Neural crest cell (in vitro differentiated cells): ENCODE measurements at regions not wholly inside any gene's neighbourhood (a gene's known extent, or its start where the extent isn't known, plus 50 kb on each side); places are given as distances from the start of the nearest gene placed in this dataset.
"Not testable (repeated sequence)": the region's sequence is repeated elsewhere in the genome, so short reads cannot be mapped to it uniquely, and the experiment has no call there.

ENCODE experiments used
- DNase-seq: peaks from one replicate; pipeline ENCODE4 v3.0.0; 2021; ENCODE audit warnings: low read depth, mixed read lengths, low spot score
- H3K27ac Mint-ChIP-seq: one replicate; pipeline ENCODE4 v1.8.0; 2021; ENCODE audit warnings: mild to moderate bottlenecking, mixed read lengths; ENCODE audit not compliant: unreplicated experiment
- H3K27me3 Mint-ChIP-seq: 2 replicates; pipeline ENCODE4 v1.8.0; 2021; ENCODE audit warnings: low read depth, mild to moderate bottlenecking, mixed read lengths
- H3K36me3 Mint-ChIP-seq: 2 replicates; pipeline ENCODE4 v1.8.0; 2021; ENCODE audit warnings: low read depth, mild to moderate bottlenecking, mixed read lengths
- H3K4me1 Mint-ChIP-seq: 2 replicates; pipeline ENCODE4 v1.8.0; 2021; ENCODE audit warnings: mixed read lengths
- H3K4me3 Mint-ChIP-seq: one replicate; pipeline ENCODE4 v1.8.0; 2021; ENCODE audit warnings: mild to moderate bottlenecking, mixed read lengths
- H3K9me3 Mint-ChIP-seq: 2 replicates; pipeline ENCODE4 v1.8.0; 2021; ENCODE audit warnings: mixed read lengths
- TF ChIP-seq, protein P1 (sequence below): fragments of 200-600 bp; sonication (generic); conservative IDR thresholded peaks from 2 replicates; pipeline ENCODE4 v1.5.0; 2021; ENCODE audit warnings: antibody characterized with exemption, mild to moderate bottlenecking

GRCh38 chr4:130995988-130996387 is 1900.0 kb downstream of the C4orf33 start:
- TF ChIP-seq, protein P1, sequence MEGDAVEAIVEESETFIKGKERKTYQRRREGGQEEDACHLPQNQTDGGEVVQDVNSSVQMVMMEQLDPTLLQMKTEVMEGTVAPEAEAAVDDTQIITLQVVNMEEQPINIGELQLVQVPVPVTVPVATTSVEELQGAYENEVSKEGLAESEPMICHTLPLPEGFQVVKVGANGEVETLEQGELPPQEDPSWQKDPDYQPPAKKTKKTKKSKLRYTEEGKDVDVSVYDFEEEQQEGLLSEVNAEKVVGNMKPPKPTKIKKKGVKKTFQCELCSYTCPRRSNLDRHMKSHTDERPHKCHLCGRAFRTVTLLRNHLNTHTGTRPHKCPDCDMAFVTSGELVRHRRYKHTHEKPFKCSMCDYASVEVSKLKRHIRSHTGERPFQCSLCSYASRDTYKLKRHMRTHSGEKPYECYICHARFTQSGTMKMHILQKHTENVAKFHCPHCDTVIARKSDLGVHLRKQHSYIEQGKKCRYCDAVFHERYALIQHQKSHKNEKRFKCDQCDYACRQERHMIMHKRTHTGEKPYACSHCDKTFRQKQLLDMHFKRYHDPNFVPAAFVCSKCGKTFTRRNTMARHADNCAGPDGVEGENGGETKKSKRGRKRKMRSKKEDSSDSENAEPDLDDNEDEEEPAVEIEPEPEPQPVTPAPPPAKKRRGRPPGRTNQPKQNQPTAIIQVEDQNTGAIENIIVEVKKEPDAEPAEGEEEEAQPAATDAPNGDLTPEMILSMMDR: no peak
- Mint-ChIP-seq H3K36me3 (no peaks in the 10 kb centered on the region), H3K27me3 (no peaks in the 10 kb centered on the region), H3K4me3 (no peak overlapping the region), H3K9me3 (no peaks in the 10 kb centered on the region), H3K27ac (no peak overlapping the region), H3K4me1 (no peaks in the 10 kb centered on the region)
- no peak for DNase-seq

DNA sequence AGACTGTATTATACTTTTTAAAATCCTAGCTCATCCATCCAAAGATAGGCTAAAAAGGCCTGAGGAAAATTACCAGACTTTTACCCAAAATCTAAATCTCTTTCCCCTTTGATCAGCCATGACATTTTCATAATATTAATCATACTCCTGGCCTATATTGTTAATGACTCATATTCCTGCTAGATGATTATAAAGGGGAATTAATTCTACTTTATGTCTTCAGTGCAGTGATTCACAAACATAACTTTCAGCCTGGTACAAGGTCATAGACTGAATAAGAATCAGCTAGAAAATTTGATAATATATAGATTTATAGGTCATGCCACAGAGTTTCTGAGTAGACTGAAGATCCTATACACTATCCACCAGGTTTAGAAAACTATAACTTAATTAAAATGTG is 1905.4 kb downstream of the C4orf33 start:
- Mint-ChIP-seq H3K4me1 (no peaks in the 10 kb centered on the region), H3K27me3 (no peaks in the 10 kb centered on the region), H3K27ac (no peak overlapping the region), H3K36me3 (no peaks in the 10 kb centered on the region), H3K4me3 (no peak overlapping the region), H3K9me3 (no peaks in the 10 kb centered on the region)
- no peak for DNase-seq
- TF ChIP-seq, protein P1: no peak

- Mint-ChIP-seq H3K27me3 (no peaks in the 10 kb centered on the region), H3K9me3 (no peaks in the 10 kb centered on the region), H3K4me3 (no peak overlapping the region), H3K27ac (no peak overlapping the region), H3K4me1 (no peaks in the 10 kb centered on the region), H3K36me3 (no peaks in the 10 kb centered on the region)
- DNase-seq: no peak
- TF ChIP-seq, protein P1: no peak
Observed at GRCh38 chr4:131002132-131002531, 1906.2 kb downstream of the C4orf33 start.

GRCh38 chr4:131006388-131006787 is 1910.4 kb downstream of the C4orf33 start:
- Mint-ChIP-seq H3K4me1 (no peaks in the 10 kb centered on the region), H3K27ac (no peak overlapping the region), H3K4me3 (no peak overlapping the region), H3K27me3 (no peaks in the 10 kb centered on the region), H3K9me3 (peaks cover 5% of the 10 kb centered on the region), H3K36me3 (no peaks in the 10 kb centered on the region)
- TF ChIP-seq, protein P1: no peak
- DNase-seq: no peak

DNA sequence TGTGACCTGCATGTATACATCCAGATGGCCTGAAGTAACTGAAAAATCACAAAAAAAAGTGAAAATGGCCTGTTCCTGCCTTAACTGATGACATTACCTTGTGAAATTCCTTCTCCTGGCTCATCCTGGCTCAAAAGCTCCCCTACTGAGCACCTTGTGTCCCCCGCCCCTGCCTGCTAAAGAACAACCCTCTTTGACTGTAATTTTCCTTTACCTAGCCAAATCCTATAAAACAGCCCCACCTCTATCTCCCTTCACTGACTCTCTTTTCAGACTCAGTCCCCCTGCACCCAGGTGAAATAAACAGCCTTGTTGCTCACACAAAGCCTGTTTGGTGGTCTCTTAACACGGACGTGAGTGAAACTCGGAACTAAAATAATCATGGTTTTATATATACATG is 1916.0 kb downstream of the C4orf33 start:
- not testable (repeated sequence) for H3K36me3 Mint-ChIP-seq, H3K27ac Mint-ChIP-seq, DNase-seq, H3K27me3 Mint-ChIP-seq, H3K9me3 Mint-ChIP-seq, H3K4me3 Mint-ChIP-seq, H3K4me1 Mint-ChIP-seq

- Mint-ChIP-seq H3K9me3 (no peaks in the 10 kb centered on the region), H3K4me1 (no peaks in the 10 kb centered on the region), H3K27me3 (no peaks in the 10 kb centered on the region), H3K27ac (no peak overlapping the region), H3K4me3 (no peak overlapping the region), H3K36me3 (no peaks in the 10 kb centered on the region)
- TF ChIP-seq, protein P1: no peak
- no peak for DNase-seq
Observed at GRCh38 chr4:131013226-131013625, 1917.3 kb downstream of the C4orf33 start.
